NB4 (cell line): ENCODE measurements at regions not wholly inside any gene's neighbourhood (a gene's known extent, or its start where the extent isn't known, plus 50 kb on each side); places are given as distances from the start of the nearest gene placed in this dataset.

ENCODE experiments used
- DNase-seq: peaks from one replicate; pipeline ENCODE4 v3.0.0; 2010; ENCODE audit warnings: low read depth
- H3K4me3 ChIP-seq: one replicate; pipeline ENCODE4 v1.5.1; 2011; ENCODE audit warnings: mild to moderate bottlenecking, low read depth, low read length, moderate library complexity
- MYC ChIP-seq: IDR thresholded peaks from 2 replicates; pipeline ENCODE4 v1.6.1; 2011; ENCODE audit warnings: low read depth, low read length
- POLR2A ChIP-seq: IDR thresholded peaks from 2 replicates; pipeline ENCODE4 v1.6.1; 2011; ENCODE audit warnings: mild to moderate bottlenecking; ENCODE audit not compliant: insufficient read length; ENCODE audit errors: extremely low read depth
- TF ChIP-seq, protein P1 (sequence below): IDR thresholded peaks from 2 replicates; pipeline ENCODE4 v1.6.1; 2011; ENCODE audit warnings: low read depth, low read length
- TF ChIP-seq, protein P2 (sequence below): IDR thresholded peaks from one replicate; pipeline ENCODE4 v1.5.1; 2012; ENCODE audit warnings: low read depth, low read length

DNA sequence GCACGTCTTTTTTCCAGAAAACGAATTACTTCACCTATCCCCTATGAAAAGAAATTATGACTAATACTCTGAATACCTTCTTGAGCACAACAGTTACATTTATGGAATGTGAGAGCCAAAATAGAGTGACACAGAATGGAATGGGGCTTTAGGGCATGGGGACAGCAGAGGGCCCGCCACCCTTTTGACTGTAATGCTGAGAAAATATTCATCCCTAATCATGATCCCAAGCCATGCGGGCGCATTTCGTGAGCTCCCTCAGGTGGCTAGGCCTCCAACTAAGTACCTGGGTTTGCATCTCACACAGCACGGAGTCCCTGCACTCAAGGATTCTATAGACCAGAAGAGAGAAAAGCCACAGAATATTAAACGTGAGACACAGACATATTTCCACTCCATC lies 212.6 kb downstream of the SOD2 start:
- no peak for DNase-seq
- TF ChIP-seq, protein P1, sequence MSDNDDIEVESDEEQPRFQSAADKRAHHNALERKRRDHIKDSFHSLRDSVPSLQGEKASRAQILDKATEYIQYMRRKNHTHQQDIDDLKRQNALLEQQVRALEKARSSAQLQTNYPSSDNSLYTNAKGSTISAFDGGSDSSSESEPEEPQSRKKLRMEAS: no peak
- TF ChIP-seq, protein P2, sequence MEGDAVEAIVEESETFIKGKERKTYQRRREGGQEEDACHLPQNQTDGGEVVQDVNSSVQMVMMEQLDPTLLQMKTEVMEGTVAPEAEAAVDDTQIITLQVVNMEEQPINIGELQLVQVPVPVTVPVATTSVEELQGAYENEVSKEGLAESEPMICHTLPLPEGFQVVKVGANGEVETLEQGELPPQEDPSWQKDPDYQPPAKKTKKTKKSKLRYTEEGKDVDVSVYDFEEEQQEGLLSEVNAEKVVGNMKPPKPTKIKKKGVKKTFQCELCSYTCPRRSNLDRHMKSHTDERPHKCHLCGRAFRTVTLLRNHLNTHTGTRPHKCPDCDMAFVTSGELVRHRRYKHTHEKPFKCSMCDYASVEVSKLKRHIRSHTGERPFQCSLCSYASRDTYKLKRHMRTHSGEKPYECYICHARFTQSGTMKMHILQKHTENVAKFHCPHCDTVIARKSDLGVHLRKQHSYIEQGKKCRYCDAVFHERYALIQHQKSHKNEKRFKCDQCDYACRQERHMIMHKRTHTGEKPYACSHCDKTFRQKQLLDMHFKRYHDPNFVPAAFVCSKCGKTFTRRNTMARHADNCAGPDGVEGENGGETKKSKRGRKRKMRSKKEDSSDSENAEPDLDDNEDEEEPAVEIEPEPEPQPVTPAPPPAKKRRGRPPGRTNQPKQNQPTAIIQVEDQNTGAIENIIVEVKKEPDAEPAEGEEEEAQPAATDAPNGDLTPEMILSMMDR: no peak
- TF ChIP-seq MYC (no peak), POLR2A (no peak)
- no peak overlapping the region for H3K4me3 ChIP-seq

DNA sequence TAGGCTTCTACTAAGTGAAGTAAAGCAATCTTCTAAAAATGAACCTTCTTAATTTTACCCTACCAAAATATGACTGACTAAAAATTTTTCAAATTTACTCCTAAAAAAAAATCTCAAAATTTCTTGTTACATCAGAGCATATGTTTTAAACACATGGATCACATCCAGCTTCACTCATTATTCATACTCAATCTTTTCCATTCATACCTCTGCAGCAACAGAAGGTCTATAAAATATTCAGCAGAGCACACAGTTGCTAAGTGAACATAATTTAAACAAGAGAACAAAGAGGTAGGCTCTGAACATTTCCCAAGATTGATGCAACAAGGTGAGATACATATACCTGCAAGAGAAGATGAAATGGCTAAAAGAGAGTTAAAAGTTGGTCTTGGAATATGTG lies 213.9 kb downstream of the SOD2 start:
- H3K4me3 ChIP-seq: no peak overlapping the region
- TF ChIP-seq, protein P2: no peak
- TF ChIP-seq POLR2A (no peak), MYC (no peak)
- TF ChIP-seq, protein P1: no peak

DNA sequence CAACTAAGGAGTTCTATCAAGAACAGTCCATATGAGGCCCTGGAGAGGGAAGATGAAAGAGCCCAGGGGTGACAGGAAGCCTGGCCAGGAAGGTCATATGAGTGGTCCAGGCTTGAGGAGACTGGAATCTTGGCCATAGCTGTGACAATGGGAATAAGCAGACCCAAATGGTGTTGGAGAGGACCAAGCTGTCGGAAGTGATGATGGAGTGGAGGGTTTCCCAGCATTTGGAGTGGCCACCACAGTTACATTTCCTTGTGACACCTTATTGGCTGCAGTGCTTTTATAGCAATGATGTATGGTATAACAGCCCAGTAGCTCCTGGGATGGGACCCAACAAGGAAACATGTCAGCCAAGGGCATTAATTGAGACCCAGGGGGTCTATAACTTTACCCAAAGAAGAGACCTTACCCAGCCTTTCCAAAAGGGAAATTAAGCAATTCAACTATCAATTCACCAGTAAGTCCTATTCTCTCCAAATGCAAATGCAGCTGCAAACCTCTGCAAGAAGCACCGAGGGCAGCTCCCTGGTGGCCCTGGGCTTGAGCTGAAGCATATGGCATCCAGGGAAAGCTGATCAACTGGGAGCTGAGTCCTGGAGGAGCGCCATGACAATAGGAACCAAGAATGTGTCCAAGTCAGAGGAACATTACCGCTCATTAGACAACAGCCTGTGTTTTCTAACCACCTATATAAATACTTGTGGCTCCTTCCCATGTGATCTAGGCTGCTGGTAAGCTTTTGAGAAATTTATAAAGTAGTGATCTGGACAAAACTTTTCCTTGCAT lies 219.4 kb downstream of the SOD2 start:
- DNase-seq: no peak
- no peak overlapping the region for H3K4me3 ChIP-seq
- TF ChIP-seq, protein P1: no peak
- no peak for TF ChIP-seq MYC

More for the DNA sequence above, 213.9 kb downstream of the SOD2 start:
- no peak for DNase-seq

DNA sequence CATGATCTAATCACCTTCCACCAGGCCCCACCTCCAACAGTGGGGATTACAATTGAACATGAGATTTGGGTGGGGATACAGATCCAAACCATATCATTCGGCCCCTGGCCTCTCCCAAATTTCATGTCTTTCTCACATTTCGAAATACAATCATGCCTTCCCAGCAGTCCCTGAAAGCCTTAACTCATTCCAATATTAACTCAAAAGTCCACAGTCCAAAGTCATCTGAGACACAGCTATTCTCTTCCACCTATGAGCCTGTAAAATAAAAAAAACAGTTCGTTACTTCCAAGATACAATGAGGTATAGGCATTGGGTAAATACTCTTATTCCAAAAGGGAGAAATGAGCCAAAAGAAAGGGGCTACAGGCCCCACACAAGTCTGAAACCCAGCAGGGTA lies 222.6 kb downstream of the SOD2 start:
- no peak overlapping the region for H3K4me3 ChIP-seq
- DNase-seq: no peak
- no peak for TF ChIP-seq POLR2A
- TF ChIP-seq, protein P1: no peak
- TF ChIP-seq MYC: no peak
- TF ChIP-seq, protein P2: no peak

DNA sequence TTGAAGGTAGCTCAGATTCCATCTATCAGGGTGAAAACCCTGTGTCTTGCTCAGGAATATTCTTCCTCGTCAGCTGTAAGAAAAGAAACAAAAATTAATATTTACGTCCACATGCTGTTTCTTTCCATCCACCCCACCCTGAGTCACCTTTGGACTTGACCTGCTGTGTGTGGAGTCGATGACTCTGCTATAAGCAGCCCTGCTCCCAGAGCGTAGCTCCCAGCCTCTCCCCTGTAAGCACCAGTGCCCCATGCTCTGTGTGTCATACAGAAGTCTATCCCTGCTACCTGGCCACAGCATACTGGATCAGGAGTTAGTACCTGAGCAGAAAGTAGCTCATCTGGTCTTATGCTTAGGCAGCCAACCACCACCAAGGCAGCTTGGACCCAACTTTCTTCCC lies 223.6 kb downstream of the SOD2 start:
- H3K4me3 ChIP-seq: no peak overlapping the region
- no peak for DNase-seq
- TF ChIP-seq, protein P1: no peak
- TF ChIP-seq MYC: no peak
- TF ChIP-seq, protein P2: no peak
- TF ChIP-seq POLR2A: no peak

DNA sequence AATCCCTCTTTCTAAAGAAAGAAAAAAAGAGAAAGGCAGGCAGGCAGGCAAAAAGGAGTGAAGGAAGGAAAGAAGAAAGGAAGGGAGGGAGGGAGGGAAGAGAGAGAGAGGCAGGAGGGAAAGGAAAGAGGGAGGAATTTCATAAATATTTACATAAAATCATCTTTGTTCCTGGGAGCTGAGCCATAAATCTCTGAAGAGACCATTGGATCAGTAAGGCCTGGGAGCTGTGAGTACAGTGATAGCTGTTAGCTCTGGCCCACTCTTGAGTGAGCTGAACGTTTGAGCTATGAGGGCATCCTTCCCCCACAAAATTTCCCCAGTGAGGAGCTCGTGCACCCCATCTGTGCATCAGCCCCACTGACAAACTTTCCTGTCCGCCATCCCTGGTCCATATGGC lies 224.0 kb downstream of the SOD2 start:
- DNase-seq: no peak
- no peak overlapping the region for H3K4me3 ChIP-seq
- TF ChIP-seq MYC (no peak), POLR2A (no peak)
- TF ChIP-seq, protein P1: no peak
